H9 (cell line): ENCODE measurements at regions not wholly inside any gene's neighbourhood (a gene's known extent, or its start where the extent isn't known, plus 50 kb on each side); places are given as distances from the start of the nearest gene placed in this dataset.
"Not testable (repeated sequence)": the region's sequence is repeated elsewhere in the genome, so short reads cannot be mapped to it uniquely, and the experiment has no call there.

Source experiments
- DNase-seq: peaks from one replicate; pipeline ENCODE4 v3.0.0-alpha.2; 2017
- H2AFZ ChIP-seq: one replicate; pipeline ENCODE4 v1.6.1; 2013; ENCODE audit warnings: mild to moderate bottlenecking, low read length, control low read depth, moderate library complexity
- H2AK5ac ChIP-seq: 2 replicates; pipeline ENCODE4 v1.6.1; 2013; ENCODE audit warnings: low read length, control low read depth, mixed read lengths; ENCODE audit not compliant: insufficient read length
- H2BK120ac ChIP-seq: one replicate; pipeline ENCODE4 v1.6.1; 2013; ENCODE audit warnings: low read depth, mild to moderate bottlenecking, low read length, control low read depth, inconsistent platforms; ENCODE audit not compliant: poor library complexity, severe bottlenecking
- H2BK12ac ChIP-seq: 2 replicates; pipeline ENCODE4 v1.6.1; 2013; ENCODE audit warnings: low read length, control low read depth, mixed read lengths, low read depth; ENCODE audit not compliant: insufficient read length
- H2BK15ac ChIP-seq: 2 replicates; pipeline ENCODE4 v1.6.1; 2013; ENCODE audit warnings: low read depth, low read length, control low read depth
- H2BK20ac ChIP-seq: one replicate; pipeline ENCODE4 v1.6.1; 2013; ENCODE audit warnings: low read depth, mild to moderate bottlenecking, low read length, control low read depth, inconsistent platforms; ENCODE audit not compliant: poor library complexity, severe bottlenecking
- H2BK5ac ChIP-seq: 2 replicates; pipeline ENCODE4 v1.6.1; 2013; ENCODE audit warnings: low read length, control low read depth, mixed read lengths; ENCODE audit not compliant: insufficient read length
- H3K14ac ChIP-seq: 2 replicates; pipeline ENCODE4 v1.6.1; 2013; ENCODE audit warnings: low read length, control low read depth; ENCODE audit not compliant: insufficient read depth
- H3K18ac ChIP-seq: 2 replicates; pipeline ENCODE4 v1.6.1; 2013; ENCODE audit warnings: low read depth, mild to moderate bottlenecking, mixed read lengths, low read length, control low read depth; ENCODE audit not compliant: insufficient read length
- H3K23ac ChIP-seq: 2 replicates; pipeline ENCODE4 v1.6.1; 2013; ENCODE audit warnings: low read length, control low read depth, mixed read lengths, low read depth; ENCODE audit not compliant: insufficient read length
- H3K23me2 ChIP-seq: 2 replicates; pipeline ENCODE4 v1.6.1; 2013; ENCODE audit warnings: low read depth, mild to moderate bottlenecking, mixed read lengths, low read length, control low read depth; ENCODE audit not compliant: insufficient read length, poor library complexity, severe bottlenecking
- H3K27ac ChIP-seq: 2 replicates; pipeline ENCODE4 v1.5.1; 2013; ENCODE audit warnings: low read length, control low read depth, mixed read lengths, low read depth; ENCODE audit not compliant: insufficient read length
- H3K27me3 ChIP-seq: 2 replicates; pipeline ENCODE4 v1.6.1; 2013; ENCODE audit warnings: low read length, control low read depth, inconsistent platforms; ENCODE audit not compliant: insufficient read depth
- H3K4ac ChIP-seq: 2 replicates; pipeline ENCODE4 v1.6.1; 2013; ENCODE audit warnings: low read depth, mild to moderate bottlenecking, control low read depth, inconsistent platforms, low read length, moderate library complexity
- H3K4me1 ChIP-seq: 2 replicates; pipeline ENCODE4 v1.6.1; 2013; ENCODE audit warnings: low read length, control low read depth, inconsistent platforms; ENCODE audit not compliant: insufficient read depth
- H3K4me2 ChIP-seq: 2 replicates; pipeline ENCODE4 v1.6.1; 2013; ENCODE audit warnings: low read length, control low read depth, mixed read lengths; ENCODE audit not compliant: insufficient read length, insufficient read depth
- H3K56ac ChIP-seq: 2 replicates; pipeline ENCODE4 v1.6.1; 2013; ENCODE audit warnings: low read depth, mild to moderate bottlenecking, mixed read lengths, low read length, control low read depth; ENCODE audit not compliant: insufficient read length
- H3K79me1 ChIP-seq: 2 replicates; pipeline ENCODE4 v1.6.1; 2013; ENCODE audit warnings: low read depth, mild to moderate bottlenecking, moderate library complexity, low read length, control low read depth, inconsistent platforms; ENCODE audit not compliant: insufficient read depth, poor library complexity, severe bottlenecking
- H3K79me2 ChIP-seq: 2 replicates; pipeline ENCODE4 v1.6.1; 2013; ENCODE audit warnings: low read length, control low read depth, inconsistent platforms; ENCODE audit not compliant: insufficient read depth
- H3K9ac ChIP-seq: 2 replicates; pipeline ENCODE4 v1.6.1; 2013; ENCODE audit warnings: low read length, control low read depth, mixed read lengths; ENCODE audit not compliant: insufficient read length; ENCODE audit errors: extremely low read depth
- H3K9me3 ChIP-seq: one replicate; pipeline ENCODE4 v1.6.1; 2013; ENCODE audit warnings: low read depth, low read length, inconsistent platforms; ENCODE audit not compliant: control insufficient read depth
- H3T11ph ChIP-seq: one replicate; pipeline ENCODE4 v1.6.1; 2013; ENCODE audit warnings: mild to moderate bottlenecking, low read length, control low read depth, inconsistent platforms
- H4K20me1 ChIP-seq: one replicate; pipeline ENCODE4 v1.6.1; 2013; ENCODE audit not compliant: control insufficient read depth, insufficient read length, insufficient read depth
- H4K5ac ChIP-seq: 2 replicates; pipeline ENCODE4 v1.6.1; 2013; ENCODE audit warnings: low read depth, mild to moderate bottlenecking, mixed read lengths, low read length, control low read depth; ENCODE audit not compliant: insufficient read length
- H4K8ac ChIP-seq: replicated peaks from 2 replicates; pipeline ENCODE4 v1.6.1; 2013; ENCODE audit warnings: low read length, control low read depth, mixed read lengths, low read depth; ENCODE audit not compliant: insufficient read length
- H4K91ac ChIP-seq: 2 replicates; pipeline ENCODE4 v1.6.1; 2013; ENCODE audit warnings: low read depth, mild to moderate bottlenecking, moderate library complexity, mixed read lengths, low read length, control low read depth; ENCODE audit not compliant: insufficient read length
- H3K27ac Mint-ChIP-seq, 3 experiments: 2 replicates in 2 of 3; 3 replicates in 1 of 3; pipeline ENCODE4 v1.8.0; 2020 to 2021; ENCODE audit warnings: mixed read lengths in 3 of 3, mild to moderate bottlenecking in 1 of 3, moderate library complexity in 1 of 3
- H3K27me3 Mint-ChIP-seq: 2 replicates; pipeline ENCODE4 v1.8.0; 2021; ENCODE audit warnings: low read depth, mild to moderate bottlenecking, moderate library complexity, mixed read lengths
- H3K36me3 Mint-ChIP-seq, 3 experiments: 2 replicates in 2 of 3; 3 replicates in 1 of 3; pipeline ENCODE4 v1.8.0; 2020 to 2021; ENCODE audit warnings: low read depth in 3 of 3, mixed read lengths in 3 of 3; ENCODE audit not compliant: insufficient read depth in 1 of 3
- H3K4me1 Mint-ChIP-seq, 2 experiments: 2 replicates each; pipeline ENCODE4 v1.8.0; 2020; ENCODE audit warnings: mixed read lengths in 2 of 2
- H3K4me3 Mint-ChIP-seq, 2 experiments: 2 replicates in 1 of 2; 3 replicates in 1 of 2; pipeline ENCODE4 v1.8.0; 2020 to 2021; ENCODE audit warnings: mild to moderate bottlenecking in 2 of 2, mixed read lengths in 2 of 2, moderate library complexity in 1 of 2
- H3K9me3 Mint-ChIP-seq, 2 experiments: 2 replicates in 1 of 2; 3 replicates in 1 of 2; pipeline ENCODE4 v1.8.0; 2020; ENCODE audit warnings: mild to moderate bottlenecking in 2 of 2, mixed read lengths in 2 of 2, moderate library complexity in 1 of 2
- WGBS: extraction: QIAGEN DNeasy Blood & Tissue Kit; methylation state at CpG from one replicate; pipeline ENCODE4 v1.1.7; 2013; ENCODE audit warnings: missing lambda C conversion rate, low lambda C conversion rate, mixed read lengths; ENCODE audit not compliant: insufficient read length; ENCODE audit errors: extremely low coverage; 5-methylcytosine and 5-hydroxymethylcytosine counted together

GRCh38 chr5:97523336-97523735, 340.3 kb upstream of the RIOK2 start:
- peaks cover 15 to 16% of the 10 kb centered on the region in 2 experiments for H3K4me1 Mint-ChIP-seq
- not testable (repeated sequence) for H3K18ac ChIP-seq

More at GRCh38 chr5:97523336-97523735, 340.3 kb upstream of the RIOK2 start:
- WGBS, result no CpG with 5 or more reads among the region's 2 CpGs
- H3T11ph ChIP-seq, H2BK20ac ChIP-seq, H3K4me3 Mint-ChIP-seq, H2BK12ac ChIP-seq, H4K8ac ChIP-seq, H3K9me3 Mint-ChIP-seq, H4K91ac ChIP-seq, H3K4me1 ChIP-seq, H3K9ac ChIP-seq, H3K23ac ChIP-seq, H3K23me2 ChIP-seq, H3K27me3 ChIP-seq, H2BK5ac ChIP-seq, H2AK5ac ChIP-seq, DNase-seq, H4K20me1 ChIP-seq, H3K14ac ChIP-seq, H3K79me2 ChIP-seq, H3K9me3 ChIP-seq, H3K27ac Mint-ChIP-seq, H3K56ac ChIP-seq, H3K27ac ChIP-seq, H2BK15ac ChIP-seq, H2BK120ac ChIP-seq, H3K79me1 ChIP-seq, H2AFZ ChIP-seq, H3K27me3 Mint-ChIP-seq, H4K5ac ChIP-seq, H3K4ac ChIP-seq, H3K4me2 ChIP-seq: not testable (repeated sequence)
- peaks cover 2 to 14% (median 7%) of the 10 kb centered on the region in 3 experiments; a peak in 5 of 7 replicates for H3K36me3 Mint-ChIP-seq
